Testis (tissue), 2 donors: ENCODE measurements at regions not wholly inside any gene's neighbourhood (a gene's known extent, or its start where the extent isn't known, plus 50 kb on each side); places are given as distances from the start of the nearest gene placed in this dataset.

Experiments used
- POLR2A ChIP-seq: fragments of 450-650 bp; IDR thresholded peaks from one replicate; pipeline ENCODE4 v1.6.1; 2017; ENCODE audit warnings: antibody characterized with exemption, mild to moderate bottlenecking, moderate library complexity
- TF ChIP-seq, protein P1 (sequence below), 3 experiments: fragments of 450-650 bp in 2 of 3; fragments of 200-600 bp in 1 of 3; sonication (generic) in 1 of 3; IDR thresholded peaks; one replicate each; pipeline ENCODE4 v1.5.1; 2016 to 2019; ENCODE audit warnings: antibody characterized with exemption in 3 of 3, mild to moderate bottlenecking in 2 of 3, moderate library complexity in 1 of 3

DNA sequence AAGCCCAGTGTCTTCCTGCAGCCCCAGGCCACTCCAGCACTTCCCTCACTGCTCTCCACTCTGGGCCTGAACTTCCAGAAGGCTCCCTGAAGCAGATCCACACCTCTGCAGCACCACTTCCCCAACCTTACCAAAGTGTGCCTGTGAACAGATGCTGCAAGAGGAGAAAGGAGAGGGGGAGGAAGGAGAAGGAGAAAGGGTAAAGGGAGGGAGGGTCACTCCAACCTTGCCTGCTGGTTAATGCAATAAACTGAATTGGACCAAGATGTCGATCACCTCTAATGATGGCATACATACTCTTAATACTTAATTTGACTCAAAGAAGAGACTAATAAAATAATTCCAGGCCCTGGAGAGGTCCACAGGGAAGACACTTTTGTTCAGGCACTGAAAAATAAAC is 77.2 kb upstream of the RAI14 start:
- TF ChIP-seq, protein P1, sequence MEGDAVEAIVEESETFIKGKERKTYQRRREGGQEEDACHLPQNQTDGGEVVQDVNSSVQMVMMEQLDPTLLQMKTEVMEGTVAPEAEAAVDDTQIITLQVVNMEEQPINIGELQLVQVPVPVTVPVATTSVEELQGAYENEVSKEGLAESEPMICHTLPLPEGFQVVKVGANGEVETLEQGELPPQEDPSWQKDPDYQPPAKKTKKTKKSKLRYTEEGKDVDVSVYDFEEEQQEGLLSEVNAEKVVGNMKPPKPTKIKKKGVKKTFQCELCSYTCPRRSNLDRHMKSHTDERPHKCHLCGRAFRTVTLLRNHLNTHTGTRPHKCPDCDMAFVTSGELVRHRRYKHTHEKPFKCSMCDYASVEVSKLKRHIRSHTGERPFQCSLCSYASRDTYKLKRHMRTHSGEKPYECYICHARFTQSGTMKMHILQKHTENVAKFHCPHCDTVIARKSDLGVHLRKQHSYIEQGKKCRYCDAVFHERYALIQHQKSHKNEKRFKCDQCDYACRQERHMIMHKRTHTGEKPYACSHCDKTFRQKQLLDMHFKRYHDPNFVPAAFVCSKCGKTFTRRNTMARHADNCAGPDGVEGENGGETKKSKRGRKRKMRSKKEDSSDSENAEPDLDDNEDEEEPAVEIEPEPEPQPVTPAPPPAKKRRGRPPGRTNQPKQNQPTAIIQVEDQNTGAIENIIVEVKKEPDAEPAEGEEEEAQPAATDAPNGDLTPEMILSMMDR (IDR thresholded peaks at IDR 0.05) = no peak
- no peak for TF ChIP-seq POLR2A
